Natural killer cell (primary cell): ENCODE measurements at regions not wholly inside any gene's neighbourhood (a gene's known extent, or its start where the extent isn't known, plus 50 kb on each side); places are given as distances from the start of the nearest gene placed in this dataset.

Source experiments
- ATAC-seq, 3 donors: fragments of 150-1000 bp in 2 of 3; fragments of 200-7000 bp in 1 of 3; cut with Tn5 transposase; 1 replicate in 1 of 3; 2 replicates in 2 of 3; pipeline ENCODE4 v1.10.0; 2021; ENCODE audit warnings: mild to moderate bottlenecking in 2 of 3, moderate library complexity in 2 of 3
- DNase-seq, 2 donors: peaks; one replicate each; pipeline versions ENCODE4 v3.0.0 to v3.0.0-alpha.2; 2013 to 2021; ENCODE audit warnings: mixed read lengths in 1 of 2
- H3K27ac ChIP-seq: one replicate; pipeline ENCODE4 v1.5.1; 2013; ENCODE audit warnings: mild to moderate bottlenecking, low read length
- H3K27me3 ChIP-seq: one replicate; pipeline ENCODE4 v1.6.1; 2013; ENCODE audit warnings: low read length; ENCODE audit not compliant: control insufficient read depth, insufficient read depth
- H3K36me3 ChIP-seq: one replicate; pipeline ENCODE4 v1.6.1; 2013; ENCODE audit warnings: low read length; ENCODE audit not compliant: control insufficient read depth, insufficient read depth
- H3K4me1 ChIP-seq: one replicate; pipeline ENCODE4 v1.6.1; 2013; ENCODE audit warnings: low read length; ENCODE audit not compliant: control insufficient read depth, insufficient read depth
- H3K4me3 ChIP-seq: one replicate; pipeline ENCODE4 v1.5.1; 2013; ENCODE audit warnings: low read length
- H3K9me3 ChIP-seq: one replicate; pipeline ENCODE4 v1.6.1; 2013; ENCODE audit warnings: low read length; ENCODE audit not compliant: control insufficient read depth, insufficient read depth
- H3K27ac Mint-ChIP-seq, 2 donors: one replicate each; pipeline ENCODE4 v1.8.0; 2022; ENCODE audit warnings: mild to moderate bottlenecking in 2 of 2, mixed read lengths in 2 of 2, moderate library complexity in 1 of 2
- H3K27me3 Mint-ChIP-seq, 2 donors: one replicate each; pipeline ENCODE4 v1.8.0; 2022; ENCODE audit warnings: low read depth in 2 of 2, mixed read lengths in 2 of 2
- H3K36me3 Mint-ChIP-seq: one replicate; pipeline ENCODE4 v1.8.0; 2022; ENCODE audit warnings: mixed read lengths
- H3K4me1 Mint-ChIP-seq, 2 donors: one replicate each; pipeline ENCODE4 v1.8.0; 2022; ENCODE audit warnings: mixed read lengths in 2 of 2
- H3K4me3 Mint-ChIP-seq: one replicate; pipeline ENCODE4 v1.8.0; 2022; ENCODE audit warnings: mild to moderate bottlenecking, moderate library complexity, mixed read lengths
- H3K9me3 Mint-ChIP-seq, 2 donors: one replicate each; pipeline ENCODE4 v1.8.0; 2022; ENCODE audit warnings: mixed read lengths in 2 of 2
- WGBS: methylation state at CpG from one replicate; pipeline ENCODE4 v1.1.7; 2013; ENCODE audit warnings: missing lambda C conversion rate; ENCODE audit not compliant: insufficient coverage; 5-methylcytosine and 5-hydroxymethylcytosine counted together
- intact Hi-C: fragments of 100-400 bp; cut with micrococcal nuclease; formaldehyde crosslinking; loops from one replicate; pipeline ENCODE4 v1.14.2; 2022
- TF ChIP-seq, protein P1 (sequence below): fragments of 200-600 bp; IDR thresholded peaks from one replicate; pipeline ENCODE4 v1.8.0; 2022; ENCODE audit warnings: antibody characterized with exemption

GRCh38 chr3:190252080-190252479, 70.2 kb downstream of the CLDN1 start:
- ATAC-seq (no peak), DNase-seq (no peak)
- no peak overlapping the region for H3K4me3 Mint-ChIP-seq
- 100% methylated on average over 1 of the region's 1 CpG for WGBS
- no peak overlapping the region for H3K27ac ChIP-seq
- H3K4me3 ChIP-seq, result no peak overlapping the region
- no peaks in the 10 kb centered on the region for H3K9me3 ChIP-seq
- intact Hi-C loops, result no loop called here
- no peaks in the 10 kb centered on the region for H3K36me3 Mint-ChIP-seq
- peaks cover 0 to 10% of the 10 kb centered on the region in 2 donors for H3K9me3 Mint-ChIP-seq
- TF ChIP-seq, protein P1, sequence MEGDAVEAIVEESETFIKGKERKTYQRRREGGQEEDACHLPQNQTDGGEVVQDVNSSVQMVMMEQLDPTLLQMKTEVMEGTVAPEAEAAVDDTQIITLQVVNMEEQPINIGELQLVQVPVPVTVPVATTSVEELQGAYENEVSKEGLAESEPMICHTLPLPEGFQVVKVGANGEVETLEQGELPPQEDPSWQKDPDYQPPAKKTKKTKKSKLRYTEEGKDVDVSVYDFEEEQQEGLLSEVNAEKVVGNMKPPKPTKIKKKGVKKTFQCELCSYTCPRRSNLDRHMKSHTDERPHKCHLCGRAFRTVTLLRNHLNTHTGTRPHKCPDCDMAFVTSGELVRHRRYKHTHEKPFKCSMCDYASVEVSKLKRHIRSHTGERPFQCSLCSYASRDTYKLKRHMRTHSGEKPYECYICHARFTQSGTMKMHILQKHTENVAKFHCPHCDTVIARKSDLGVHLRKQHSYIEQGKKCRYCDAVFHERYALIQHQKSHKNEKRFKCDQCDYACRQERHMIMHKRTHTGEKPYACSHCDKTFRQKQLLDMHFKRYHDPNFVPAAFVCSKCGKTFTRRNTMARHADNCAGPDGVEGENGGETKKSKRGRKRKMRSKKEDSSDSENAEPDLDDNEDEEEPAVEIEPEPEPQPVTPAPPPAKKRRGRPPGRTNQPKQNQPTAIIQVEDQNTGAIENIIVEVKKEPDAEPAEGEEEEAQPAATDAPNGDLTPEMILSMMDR, result no peak
- no peak overlapping the region for H3K27ac Mint-ChIP-seq
- no peaks in the 10 kb centered on the region for H3K4me1 Mint-ChIP-seq
- no peaks in the 10 kb centered on the region for H3K27me3 Mint-ChIP-seq
- no peaks in the 10 kb centered on the region for H3K4me1 ChIP-seq
- H3K27me3 ChIP-seq, result no peaks in the 10 kb centered on the region
- H3K36me3 ChIP-seq, result no peaks in the 10 kb centered on the region

DNA sequence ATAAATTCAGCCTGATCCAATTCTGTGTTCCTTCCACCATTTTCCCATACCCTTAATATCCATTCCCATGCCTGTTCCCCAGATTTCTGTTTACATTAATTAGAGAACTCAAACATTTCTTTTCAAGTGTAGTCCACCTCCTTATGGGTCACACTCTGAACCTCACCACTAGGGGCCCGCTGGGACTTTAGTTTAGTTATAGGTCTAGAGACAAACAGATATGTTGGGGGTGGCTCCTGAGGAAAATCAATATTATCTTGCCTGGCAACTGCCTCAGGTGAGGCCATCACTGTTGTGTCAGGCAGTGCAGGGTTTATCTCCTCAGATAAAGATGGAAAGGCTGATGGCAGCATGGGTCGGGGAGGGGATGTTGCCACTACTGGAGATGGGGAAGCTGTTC, 72.8 kb downstream of the CLDN1 start:
- H3K36me3 Mint-ChIP-seq, result no peaks in the 10 kb centered on the region
- no peak for ATAC-seq
- TF ChIP-seq, protein P1, result no peak
- H3K27me3 ChIP-seq, result no peaks in the 10 kb centered on the region
- no peaks in the 10 kb centered on the region for H3K4me1 Mint-ChIP-seq
- no peak overlapping the region for H3K27ac Mint-ChIP-seq
- H3K9me3 Mint-ChIP-seq, result peaks cover 8 to 12% of the 10 kb centered on the region in 2 donors
- no peak overlapping the region for H3K4me3 ChIP-seq
- H3K9me3 ChIP-seq, result no peaks in the 10 kb centered on the region
- no peak overlapping the region for H3K4me3 Mint-ChIP-seq
- 90% methylated on average over 1 of the region's 2 CpGs for WGBS
- H3K27me3 Mint-ChIP-seq, result no peaks in the 10 kb centered on the region
- DNase-seq, result no peak
- H3K27ac ChIP-seq, result no peak overlapping the region
- no peaks in the 10 kb centered on the region for H3K36me3 ChIP-seq
- H3K4me1 ChIP-seq, result no peaks in the 10 kb centered on the region
- intact Hi-C loops, result no loop called here

- H3K4me1 Mint-ChIP-seq, result no peaks in the 10 kb centered on the region
- no peak overlapping the region for H3K27ac ChIP-seq
- H3K4me3 ChIP-seq, result no peak overlapping the region
- intact Hi-C loops, result no loop called here
- no peaks in the 10 kb centered on the region for H3K9me3 ChIP-seq
- TF ChIP-seq, protein P1, result no peak
- H3K36me3 ChIP-seq, result no peaks in the 10 kb centered on the region
- no peak overlapping the region for H3K4me3 Mint-ChIP-seq
- 75% methylated on average over 2 of the region's 2 CpGs for WGBS
- no peaks in the 10 kb centered on the region for H3K27me3 ChIP-seq
- no peak for DNase-seq
- H3K27ac Mint-ChIP-seq, result no peak overlapping the region
- H3K36me3 Mint-ChIP-seq, result no peaks in the 10 kb centered on the region
- ATAC-seq, result no peak
- no peaks in the 10 kb centered on the region for H3K27me3 Mint-ChIP-seq
- H3K9me3 Mint-ChIP-seq, result peaks cover 8 to 12% of the 10 kb centered on the region in 2 donors
- no peaks in the 10 kb centered on the region for H3K4me1 ChIP-seq
Observed at GRCh38 chr3:190242147-190242546, 80.1 kb downstream of the CLDN1 start.

DNA sequence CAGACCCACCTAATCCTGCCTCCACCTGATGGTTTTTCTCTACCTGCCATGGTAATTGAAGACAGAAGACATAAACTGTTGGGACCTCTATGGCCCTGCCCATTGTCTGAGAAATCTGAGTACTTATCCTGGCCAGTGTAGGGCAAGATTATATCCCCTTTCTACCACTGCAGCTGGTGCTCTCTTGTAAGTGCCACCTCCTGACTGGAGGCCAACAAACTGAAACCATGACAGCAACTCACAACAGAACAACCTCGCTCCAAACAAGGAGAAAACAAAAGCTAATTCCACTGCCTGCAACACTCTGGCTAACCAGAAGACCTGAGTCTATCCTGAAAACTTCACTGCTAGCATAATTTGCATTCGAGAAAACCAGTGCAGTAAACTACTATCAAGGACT, 82.9 kb downstream of the CLDN1 start:
- no peaks in the 10 kb centered on the region for H3K36me3 Mint-ChIP-seq
- WGBS, result 76% methylated on average over 2 of the region's 2 CpGs
- H3K4me1 ChIP-seq, result no peaks in the 10 kb centered on the region
- H3K27ac ChIP-seq, result no peak overlapping the region
- TF ChIP-seq, protein P1, result no peak
- peaks cover 4 to 5% of the 10 kb centered on the region in 2 donors for H3K9me3 Mint-ChIP-seq
- no peak overlapping the region for H3K27ac Mint-ChIP-seq
- intact Hi-C loops, result no loop called here
- H3K27me3 Mint-ChIP-seq, result no peaks in the 10 kb centered on the region
- no peaks in the 10 kb centered on the region for H3K9me3 ChIP-seq
- ATAC-seq (no peak), DNase-seq (no peak)
- H3K36me3 ChIP-seq, result no peaks in the 10 kb centered on the region
- no peaks in the 10 kb centered on the region for H3K4me1 Mint-ChIP-seq
- no peaks in the 10 kb centered on the region for H3K27me3 ChIP-seq
- no peak overlapping the region for H3K4me3 Mint-ChIP-seq
- H3K4me3 ChIP-seq, result no peak overlapping the region
